Heart right ventricle (tissue), 16 donors: ENCODE measurements at regions not wholly inside any gene's neighbourhood (a gene's known extent, or its start where the extent isn't known, plus 50 kb on each side); places are given as distances from the start of the nearest gene placed in this dataset.

ENCODE experiments used
- ATAC-seq, 8 donors: fragments of 200-7000 bp; cut with Tn5 transposase; one replicate each; pipeline ENCODE4 v1.9.1; 2020; ENCODE audit warnings: mild to moderate bottlenecking in 8 of 8, moderate library complexity in 8 of 8, moderate number of reproducible peaks in 1 of 8
- DNase-seq, 2 donors: peaks; one replicate each; pipeline ENCODE4 v3.0.0-alpha.2; 2020
- H3K27ac ChIP-seq, 10 donors: fragments of 200-600 bp; sonication (generic) in 2 of 10; one replicate each; pipeline versions ENCODE4 v1.5.0 to v1.8.0; 2020 to 2022; ENCODE audit warnings: mild to moderate bottlenecking in 3 of 10
- H3K27me3 ChIP-seq, 7 donors: fragments of 200-600 bp; one replicate each; pipeline ENCODE4 v1.8.0; 2021 to 2022; ENCODE audit warnings: mild to moderate bottlenecking in 2 of 7
- H3K36me3 ChIP-seq, 9 donors: fragments of 200-600 bp; sonication (generic) in 1 of 9; one replicate each; pipeline versions ENCODE4 v1.5.0 to v1.8.0; 2020 to 2022; ENCODE audit warnings: mild to moderate bottlenecking in 2 of 9
- H3K4me1 ChIP-seq, 9 donors: fragments of 200-600 bp; sonication (generic) in 1 of 9; one replicate each; pipeline versions ENCODE4 v1.5.0 to v1.8.0; 2020 to 2022; ENCODE audit warnings: mild to moderate bottlenecking in 4 of 9
- H3K4me3 ChIP-seq, 10 donors: fragments of 200-600 bp; sonication (generic) in 2 of 10; one replicate each; pipeline versions ENCODE4 v1.5.0 to v1.8.0; 2020 to 2022; ENCODE audit warnings: mild to moderate bottlenecking in 7 of 10, moderate library complexity in 2 of 10
- H3K9me3 ChIP-seq, 11 donors: fragments of 200-600 bp in 10 of 11; sonication (generic) in 2 of 11; one replicate each; pipeline versions ENCODE4 v1.5.0 to v1.8.0; 2013 to 2022; ENCODE audit warnings: mild to moderate bottlenecking in 2 of 11, control low read depth in 1 of 11, moderate library complexity in 1 of 11
- WGBS, 2 donors: extraction: QIAGEN DNeasy Blood & Tissue Kit; methylation state at CpG; one replicate each; pipeline ENCODE4 v1.1.7; 2013; ENCODE audit warnings: inconsistent platforms in 1 of 2; 5-methylcytosine and 5-hydroxymethylcytosine counted together
- intact Hi-C, 10 donors: fragments of 100-400 bp; cut with DNase I; formaldehyde crosslinking; loops; one replicate each; pipeline versions ENCODE4 v1.11.1 to v1.14.2; 2022
- TF ChIP-seq, protein P1 (sequence below), 9 donors: fragments of 200-600 bp; sonication (generic) in 2 of 9; IDR thresholded peaks; one replicate each; pipeline versions ENCODE4 v1.5.0 to v1.8.0; 2021 to 2022; ENCODE audit warnings: antibody characterized with exemption in 9 of 9, mild to moderate bottlenecking in 5 of 9, moderate library complexity in 1 of 9
- donor health status: Arrhythmogenic right ventricular cardiomyopathy.
- donor health status: ischemic (EF 13 %, LVEDD 7.1; RV severe dilation, severe dysfunction).
- donor health status: healthy with polysubstance abuse.
- donor health status: DM: no; HTN: yes; CAD: no.
- donor health status: DM: no; HTN: no; CAD: no.
- donor health status: ischemic (EF 25% LVEDD 6.9; RV normal size, moderate dysfunction).
- donor health status: ischemic (EF 25% LVEDD 5.7; RV mildly dilated, moderate dysfunction).
- donor health status: healthy.
- donor health status: DM: yes; HTN: yes; CAD: no.
- donor health status: Ischemic cardiomyopathy.
- donor health status: ischemic (EF 35%, LVEDD 5.7; RV mildly dilated, moderate dysfunction).
- donor health status: nonischemic (EF 11% LVEDD 7.7; RV severe dilation, severe dysfunction).
- donor health status: DM: yes; HTN: yes; CAD: no.
- donor health status: PGD.
- donor health status: ischemic (EF 29% LVEDD 5.4; RV normal size, mild dysfunction).
- donor health status: nonischemic (EF 23%, LVEDD 6.1; RV moderate dilation, normal function).

DNA sequence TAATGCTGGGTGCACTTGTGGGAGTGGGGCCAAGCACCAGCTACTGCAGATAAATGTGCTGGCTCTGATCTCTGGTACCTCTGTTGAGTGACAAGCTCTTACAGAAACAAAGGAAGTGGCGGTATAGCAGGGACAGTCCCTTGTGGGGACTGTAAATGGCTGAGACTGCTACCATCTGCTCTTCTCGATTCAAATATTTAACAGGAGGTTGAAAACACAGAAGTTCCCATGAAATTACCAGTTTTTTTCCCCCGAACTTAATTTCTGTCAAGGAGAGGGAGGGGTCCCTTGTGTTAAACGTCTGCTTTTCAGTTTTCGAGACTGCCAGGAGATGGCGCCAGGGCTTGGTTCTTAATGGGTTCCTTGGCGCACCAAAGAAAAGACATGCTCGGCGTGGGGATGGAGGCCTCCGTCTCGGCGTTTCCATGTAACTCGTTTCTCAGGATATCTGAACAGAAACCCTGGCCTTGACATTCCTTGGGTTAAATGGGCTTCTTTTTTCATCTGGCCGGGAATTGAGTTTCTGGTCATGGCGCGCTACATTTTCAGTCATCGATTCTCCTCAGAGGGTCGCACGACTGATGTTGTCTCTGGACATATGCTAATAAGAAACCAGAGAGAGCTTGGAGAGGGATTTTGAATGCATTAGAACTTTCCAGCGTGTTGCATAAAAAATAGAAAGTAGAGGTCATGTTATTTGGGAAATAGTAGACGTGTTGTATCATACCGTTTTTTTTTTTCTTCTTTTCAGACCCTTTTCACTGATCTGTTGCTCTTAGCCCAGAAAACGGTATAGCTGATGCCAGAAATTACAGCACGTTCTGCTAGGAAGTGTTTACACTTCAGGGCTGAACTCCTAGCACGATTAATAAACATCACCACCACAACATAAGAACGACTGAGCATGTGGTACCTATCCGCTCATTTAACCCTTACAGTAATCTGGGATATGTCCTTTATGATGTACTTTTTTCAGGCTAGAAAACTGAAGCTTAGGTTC is 64.0 kb downstream of the CARTPT start:
- 31 to 32% methylated on average over 27 of the region's 27 CpGs for WGBS, 2 donors

DNA sequence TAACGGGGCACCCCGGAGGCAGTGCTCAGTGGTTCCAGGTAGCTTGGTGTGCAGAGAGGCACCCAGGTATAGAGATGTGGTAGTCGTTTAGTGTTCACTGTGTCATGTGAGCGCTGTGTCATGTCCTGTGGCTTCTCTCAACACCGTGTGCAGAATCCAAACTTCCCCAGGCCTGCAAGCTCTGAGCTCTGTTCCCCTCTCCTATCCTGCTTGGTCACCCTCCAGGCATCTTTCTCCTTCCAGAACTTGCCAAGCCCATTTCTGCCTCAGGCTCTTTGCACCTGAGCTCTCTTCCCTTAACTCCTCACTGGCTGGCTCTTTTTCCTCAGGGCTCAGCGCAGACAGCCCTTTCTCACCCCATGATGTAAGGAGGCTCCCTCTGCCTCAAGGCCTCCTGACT is 64.8 kb downstream of the CARTPT start:
- TF ChIP-seq, protein P1, sequence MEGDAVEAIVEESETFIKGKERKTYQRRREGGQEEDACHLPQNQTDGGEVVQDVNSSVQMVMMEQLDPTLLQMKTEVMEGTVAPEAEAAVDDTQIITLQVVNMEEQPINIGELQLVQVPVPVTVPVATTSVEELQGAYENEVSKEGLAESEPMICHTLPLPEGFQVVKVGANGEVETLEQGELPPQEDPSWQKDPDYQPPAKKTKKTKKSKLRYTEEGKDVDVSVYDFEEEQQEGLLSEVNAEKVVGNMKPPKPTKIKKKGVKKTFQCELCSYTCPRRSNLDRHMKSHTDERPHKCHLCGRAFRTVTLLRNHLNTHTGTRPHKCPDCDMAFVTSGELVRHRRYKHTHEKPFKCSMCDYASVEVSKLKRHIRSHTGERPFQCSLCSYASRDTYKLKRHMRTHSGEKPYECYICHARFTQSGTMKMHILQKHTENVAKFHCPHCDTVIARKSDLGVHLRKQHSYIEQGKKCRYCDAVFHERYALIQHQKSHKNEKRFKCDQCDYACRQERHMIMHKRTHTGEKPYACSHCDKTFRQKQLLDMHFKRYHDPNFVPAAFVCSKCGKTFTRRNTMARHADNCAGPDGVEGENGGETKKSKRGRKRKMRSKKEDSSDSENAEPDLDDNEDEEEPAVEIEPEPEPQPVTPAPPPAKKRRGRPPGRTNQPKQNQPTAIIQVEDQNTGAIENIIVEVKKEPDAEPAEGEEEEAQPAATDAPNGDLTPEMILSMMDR (IDR thresholded peaks at IDR 0.05) = no peak
- ATAC-seq = peak in 2 of 8 donors; percentile 14 to 21
- Histone ChIP-seq H3K4me3 (no peak overlapping the region), H3K36me3 (no peaks in the 10 kb centered on the region), H3K9me3 (no peaks in the 10 kb centered on the region), H3K27ac (peak overlapping the region in 1 of 10 donors; percentile 3), H3K27me3 (no peaks in the 10 kb centered on the region), H3K4me1 (peaks cover 0 to 16% (median 5%) of the 10 kb centered on the region in 9 donors)
- intact Hi-C loops = loop anchor here (1.0 to 10.0 kb wide), 16 partner anchors 47 to 531 kb away; partner anchors contain the start of gene MAP1B (in 6 of the 10)
- no peak for DNase-seq
- WGBS, 2 donors = 85 to 93% methylated on average over 6 of the region's 6 CpGs

More for the DNA sequence above, 64.0 kb downstream of the CARTPT start:
- no peaks in the 10 kb centered on the region for H3K9me3 ChIP-seq
- peaks cover 0 to 16% (median 5%) of the 10 kb centered on the region in 9 donors for H3K4me1 ChIP-seq
- H3K36me3 ChIP-seq = no peaks in the 10 kb centered on the region
- intact Hi-C loops = loop anchor here (1.0 to 10.0 kb wide), 16 partner anchors 48 to 532 kb away; partner anchors contain the start of gene MAP1B (in 6 of the 10)
- H3K27me3 ChIP-seq = no peaks in the 10 kb centered on the region
- peak overlapping the region in 6 of 10 donors; percentile 4 to 43 (median 30) for H3K27ac ChIP-seq
- ATAC-seq = peak; percentile 83 to 92 (median 85)
- peak overlapping the region in 8 of 10 donors; percentile 1 to 37 (median 32) for H3K4me3 ChIP-seq
- DNase-seq = peak; percentile 76 to 84
- TF ChIP-seq, protein P1 (IDR thresholded peaks at IDR 0.05) = peak; percentile 60 to 88 (median 80)

DNA sequence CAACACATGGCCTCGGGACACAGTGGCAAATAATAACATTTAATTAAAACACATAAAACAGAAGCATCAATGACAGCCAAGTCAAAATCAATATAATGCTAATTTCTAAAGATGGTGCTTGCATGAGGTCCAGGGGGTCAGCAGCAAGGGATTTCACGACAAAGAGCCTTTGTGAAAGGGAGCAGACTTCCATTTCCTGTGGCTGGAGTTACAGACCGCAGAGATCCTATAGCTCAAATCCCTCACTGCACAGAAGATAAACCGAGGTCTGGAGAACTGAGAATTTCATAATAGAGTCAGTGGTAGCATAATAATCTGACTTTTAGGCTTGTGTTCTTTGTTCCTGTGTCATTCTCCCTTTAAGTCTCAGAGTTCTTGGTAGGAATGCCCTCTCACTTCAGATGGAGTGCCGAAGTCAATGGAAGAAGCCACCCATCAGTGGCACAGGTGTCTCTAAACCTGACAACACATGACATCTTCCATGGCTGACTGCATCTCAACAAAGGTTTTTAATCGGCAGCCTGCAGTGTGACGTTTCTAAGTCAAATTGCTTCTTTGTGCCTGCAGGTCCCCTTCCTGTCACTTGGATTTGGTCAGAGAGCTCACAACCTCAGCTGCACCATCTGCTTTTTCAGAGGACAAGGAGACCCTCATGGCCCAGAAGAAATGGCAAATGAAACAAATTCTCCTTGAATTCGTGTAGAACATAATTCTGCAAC is 67.4 kb downstream of the CARTPT start:
- H3K4me1 ChIP-seq = peaks cover 0 to 16% (median 5%) of the 10 kb centered on the region in 9 donors
- 68 to 70% methylated on average over 8 of the region's 8 CpGs for WGBS, 2 donors
- H3K27ac ChIP-seq = no peak overlapping the region
- no peak overlapping the region for H3K4me3 ChIP-seq
- H3K27me3 ChIP-seq = no peaks in the 10 kb centered on the region
- DNase-seq (no peak), ATAC-seq (no peak)
- no peaks in the 10 kb centered on the region for H3K36me3 ChIP-seq
- intact Hi-C loops = loop anchor here in 5 of 10 donors (10.0 kb wide), 4 partner anchors 188 to 528 kb away; partner anchors contain the start of gene MAP1B (in 2 of the 5)
- H3K9me3 ChIP-seq = peaks cover 0 to 4% (median 0%) of the 10 kb centered on the region in 11 donors
- TF ChIP-seq, protein P1 (IDR thresholded peaks at IDR 0.05) = no peak

DNA sequence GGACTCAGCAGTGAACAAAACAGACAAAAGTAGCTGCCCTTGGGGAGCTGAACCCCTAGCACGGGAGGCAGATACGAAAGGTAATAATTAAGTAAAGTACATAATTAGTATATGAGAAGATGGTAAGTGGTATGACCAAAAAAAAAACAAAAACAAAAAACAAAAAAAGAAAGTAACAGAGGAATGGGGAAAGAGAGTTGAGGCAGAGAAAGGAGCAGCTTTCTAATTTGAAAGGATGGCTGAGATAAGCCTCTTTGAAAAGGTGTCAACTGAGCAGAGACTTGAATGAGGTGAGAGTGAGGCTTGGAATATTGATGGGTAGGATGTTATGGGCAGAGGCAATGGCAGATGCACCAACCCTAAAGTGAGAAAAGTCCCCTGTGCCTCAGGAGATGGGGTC is 69.7 kb downstream of the CARTPT start:
- Histone ChIP-seq H3K4me1 (peaks cover 0 to 2% (median 0%) of the 10 kb centered on the region in 9 donors), H3K27ac (no peak overlapping the region), H3K9me3 (peaks cover 0 to 21% (median 4%) of the 10 kb centered on the region in 11 donors), H3K4me3 (no peak overlapping the region), H3K36me3 (no peaks in the 10 kb centered on the region), H3K27me3 (no peaks in the 10 kb centered on the region)
- DNase-seq (no peak), ATAC-seq (no peak)
- WGBS, 2 donors = 93% methylated on average over 2 of the region's 2 CpGs
- TF ChIP-seq, protein P1 (IDR thresholded peaks at IDR 0.05) = no peak
- intact Hi-C loops = loop anchor here in 5 of 10 donors (10.0 kb wide), 4 partner anchors 186 to 526 kb away; partner anchors contain the start of gene MAP1B (in 2 of the 5)
